CD4-positive, alpha-beta T cell treated with Interleukin-15 for 4 hours (primary cell): ENCODE measurements at regions not wholly inside any gene's neighbourhood (a gene's known extent, or its start where the extent isn't known, plus 50 kb on each side); places are given as distances from the start of the nearest gene placed in this dataset.

Experiments used
- DNase-seq: peaks from one replicate; pipeline ENCODE4 v3.0.0-alpha.2; 2020; ENCODE audit warnings: low spot score

- DNase-seq = no peak
Observed at GRCh38 chr10:130799532-130799931, 512.0 kb downstream of the TCERG1L start.

DNA sequence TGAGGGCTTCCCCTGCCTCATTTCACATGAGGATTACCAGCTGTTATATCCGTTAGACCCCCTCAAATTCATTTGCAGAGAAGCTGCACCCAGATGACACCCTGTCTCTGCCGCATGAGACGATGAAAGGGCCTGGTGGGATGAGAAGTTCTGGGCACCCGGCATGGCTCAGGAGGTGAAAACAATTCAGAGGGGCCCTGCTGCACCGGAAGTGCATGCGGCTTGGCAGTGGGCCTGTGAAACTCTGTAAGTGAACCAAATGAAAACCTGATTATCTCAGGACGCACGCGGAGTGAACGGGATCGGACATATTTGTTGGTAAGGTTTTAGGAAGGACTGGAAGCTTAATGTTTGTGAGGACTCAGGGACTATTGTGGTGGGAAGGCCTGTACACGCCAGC, 511.2 kb downstream of the TCERG1L start:
- no peak for DNase-seq

DNA sequence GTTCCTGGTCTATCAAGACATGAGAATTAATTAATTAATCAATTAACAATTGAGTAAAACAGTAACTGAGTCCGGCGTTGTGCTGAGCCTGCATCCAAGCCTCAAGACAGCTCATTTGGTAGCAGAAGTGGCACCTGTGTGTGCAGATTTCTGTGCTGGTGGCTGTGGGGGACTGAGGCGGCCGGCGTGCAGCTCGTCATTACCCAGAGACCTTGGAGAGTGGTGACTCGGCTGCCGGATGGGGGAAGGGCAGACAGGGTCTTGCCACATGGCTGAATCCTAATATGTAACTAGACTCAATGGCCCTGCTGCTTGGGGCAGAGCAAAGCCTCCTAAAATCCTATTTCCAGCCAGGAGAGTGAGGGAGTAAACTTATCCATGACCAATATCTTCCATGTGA, 510.2 kb downstream of the TCERG1L start:
- no peak for DNase-seq

DNA sequence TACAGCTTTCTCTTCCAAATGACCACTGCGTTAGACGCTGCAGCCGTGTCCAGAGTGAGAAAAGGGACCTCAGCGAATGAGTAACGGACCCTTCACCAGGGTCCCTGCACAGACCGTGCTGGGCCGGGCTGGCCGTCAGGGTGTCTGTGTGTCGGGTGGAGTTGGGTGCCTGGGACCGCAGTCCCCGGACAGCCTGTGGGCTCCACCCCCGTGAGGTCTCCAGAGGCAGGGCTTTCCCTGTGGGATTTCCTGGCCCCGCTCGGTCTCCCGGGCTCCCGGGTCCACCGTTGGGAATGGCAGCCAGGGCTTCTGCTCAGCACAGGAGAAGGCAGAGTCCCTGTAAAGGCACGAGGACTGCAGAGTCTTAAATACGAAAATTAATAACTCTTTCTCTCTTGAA, 509.7 kb downstream of the TCERG1L start:
- DNase-seq = no peak

DNA sequence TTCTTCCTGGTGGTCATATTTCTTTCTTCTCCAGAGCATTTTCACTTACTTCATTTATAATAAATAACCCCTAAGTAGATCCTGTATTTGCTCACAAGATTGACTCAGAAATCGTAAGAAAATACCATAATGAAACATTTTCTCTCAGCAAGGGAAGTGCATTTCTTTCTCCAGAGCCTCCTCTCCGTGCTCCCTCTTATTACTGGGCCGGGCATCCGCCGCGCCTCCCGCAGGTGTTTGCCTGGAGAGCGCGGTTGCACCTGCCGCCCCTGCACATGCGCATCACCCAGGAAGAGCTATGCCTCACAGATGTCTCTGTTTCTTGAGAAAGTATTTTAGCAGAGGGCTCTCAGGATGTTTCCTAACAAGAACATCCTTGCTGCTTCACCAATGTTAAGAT, 509.2 kb downstream of the TCERG1L start:
- no peak for DNase-seq

DNA sequence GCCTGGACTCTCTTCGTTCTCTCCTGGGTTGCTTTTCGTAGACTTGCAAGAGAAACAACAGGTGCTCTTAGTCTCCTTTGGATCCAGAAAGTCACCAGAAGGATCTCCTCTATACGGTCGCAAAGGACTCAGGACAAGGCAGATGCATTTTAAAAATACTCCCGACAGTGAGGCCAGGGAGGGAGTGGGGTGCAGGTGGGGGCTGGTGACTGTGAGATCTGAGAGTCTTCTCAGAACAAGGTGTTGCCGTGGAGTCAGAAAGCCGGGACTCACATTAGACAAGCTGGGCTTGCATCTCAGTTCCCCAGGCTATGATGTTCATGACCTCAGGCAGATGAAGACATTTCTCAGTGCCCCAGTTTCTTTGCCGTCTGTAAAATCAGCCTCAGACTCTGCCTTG, 507.2 kb downstream of the TCERG1L start:
- DNase-seq = no peak

DNA sequence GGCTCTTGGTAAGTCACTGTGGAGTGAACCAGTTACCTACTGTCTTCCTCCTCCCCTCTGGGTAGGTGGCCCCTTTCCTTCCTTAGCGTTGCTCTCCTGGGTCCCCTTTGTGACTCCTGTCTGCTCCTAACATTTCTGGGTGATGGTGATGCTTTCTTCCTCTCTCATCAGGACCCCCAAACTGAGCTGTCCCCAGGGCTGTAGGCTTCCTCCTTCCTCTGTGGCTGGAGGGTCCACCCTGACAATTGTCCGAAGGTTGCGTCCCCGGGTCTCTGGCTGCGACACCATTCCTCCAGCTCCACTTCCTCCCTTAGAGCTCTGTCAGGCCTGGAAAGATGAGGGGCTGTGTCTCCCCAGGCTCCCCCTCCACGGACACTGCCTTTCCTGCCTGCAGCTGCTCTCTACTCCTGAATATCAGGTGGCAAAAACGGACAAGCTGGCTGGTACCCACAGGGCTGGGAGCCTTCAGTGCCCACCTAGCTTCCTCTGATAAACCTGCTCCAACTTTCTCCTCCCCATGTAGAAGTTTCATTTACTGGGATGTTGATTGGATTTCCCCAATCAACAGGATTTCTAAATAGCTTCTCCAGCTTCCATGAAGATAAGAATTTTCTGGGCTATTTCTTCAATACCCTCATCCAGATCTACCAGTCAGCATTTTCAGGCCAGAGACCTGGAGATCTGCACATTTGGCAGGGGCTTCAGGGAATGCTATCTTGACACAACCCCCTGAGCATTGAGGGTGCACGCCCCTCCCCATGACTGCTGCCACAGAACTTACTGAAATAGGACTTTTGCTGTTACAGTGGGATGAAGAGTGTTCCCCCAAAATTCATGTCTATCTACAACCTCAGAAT, 506.5 kb downstream of the TCERG1L start:
- no peak for DNase-seq

DNA sequence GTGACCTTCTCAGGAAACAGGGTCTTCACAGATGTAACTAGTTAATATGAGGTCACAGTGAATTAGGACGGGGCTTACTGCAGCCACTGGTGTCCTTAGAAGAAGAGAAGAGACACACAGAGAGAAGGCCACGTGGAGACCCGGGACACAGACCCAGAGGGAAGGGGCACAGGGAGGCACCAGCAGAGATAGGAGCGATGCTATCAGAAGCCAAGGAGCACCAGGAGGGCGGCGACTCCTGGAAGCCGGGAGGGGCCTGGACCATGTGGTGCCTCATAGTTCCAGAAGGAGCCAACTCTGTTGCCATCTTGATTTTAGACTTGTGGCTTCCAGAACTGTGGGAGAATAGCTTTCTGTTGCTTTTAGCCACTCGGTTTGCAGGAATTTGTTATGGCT, 505.9 kb downstream of the TCERG1L start:
- DNase-seq = no peak

DNA sequence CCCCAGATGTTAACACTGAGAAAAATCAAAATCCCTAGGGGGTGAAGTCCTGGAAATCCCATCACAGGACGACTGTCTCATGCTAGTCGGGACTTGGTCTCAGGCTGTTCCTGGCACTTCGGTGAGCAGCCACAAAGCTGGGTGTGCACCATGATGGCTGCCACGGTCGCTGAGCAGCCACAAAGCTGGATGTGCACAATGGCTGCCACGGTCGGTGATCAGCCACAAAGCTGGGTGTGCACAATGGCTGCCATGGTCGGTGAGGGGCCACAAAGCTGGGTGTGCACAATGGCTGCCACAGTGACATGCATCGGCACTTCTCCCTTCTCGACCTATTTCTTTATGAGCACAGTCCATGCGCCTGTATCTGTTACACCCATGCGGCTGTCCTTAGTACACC, 505.1 kb downstream of the TCERG1L start:
- no peak for DNase-seq

DNA sequence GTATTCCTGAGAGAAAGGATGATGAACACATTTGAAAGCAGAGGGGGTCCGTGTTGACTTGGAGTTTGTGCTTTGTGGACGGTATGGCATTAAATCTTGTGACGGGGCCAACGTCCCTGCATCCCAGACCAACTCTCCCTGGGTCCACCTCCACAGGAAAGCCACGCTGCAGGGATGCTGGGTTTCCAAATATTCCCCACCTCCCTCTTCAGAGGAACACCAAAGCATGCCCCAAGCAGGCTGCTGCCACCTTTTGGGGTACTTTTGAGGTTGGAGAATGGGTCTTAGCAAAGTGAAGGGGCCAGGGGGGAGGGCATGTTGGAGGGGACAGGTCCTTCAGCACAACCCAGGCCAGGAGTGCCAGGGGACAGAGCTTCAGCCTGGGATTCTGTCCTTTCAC, 504.4 kb downstream of the TCERG1L start:
- DNase-seq = no peak

DNA sequence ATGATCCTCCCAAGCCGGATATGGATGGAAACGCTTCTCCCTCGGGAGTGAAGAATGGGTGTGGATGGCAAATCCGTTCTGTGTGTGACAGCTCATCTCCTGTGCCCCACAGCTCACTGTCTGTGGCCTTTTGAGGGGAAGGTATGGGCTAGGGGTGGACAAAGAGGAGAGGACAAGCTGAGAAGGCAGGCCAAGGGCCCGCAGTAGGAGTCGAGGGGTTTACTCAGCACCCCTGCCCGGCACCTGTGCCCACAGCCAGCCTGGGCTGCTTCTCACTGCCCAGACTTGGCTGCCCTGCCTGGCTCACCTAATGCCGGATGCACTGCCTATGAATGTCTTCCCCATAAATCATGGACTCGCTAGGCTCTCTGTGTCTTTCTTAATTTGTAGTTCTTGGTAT, 503.8 kb downstream of the TCERG1L start:
- DNase-seq = no peak

DNA sequence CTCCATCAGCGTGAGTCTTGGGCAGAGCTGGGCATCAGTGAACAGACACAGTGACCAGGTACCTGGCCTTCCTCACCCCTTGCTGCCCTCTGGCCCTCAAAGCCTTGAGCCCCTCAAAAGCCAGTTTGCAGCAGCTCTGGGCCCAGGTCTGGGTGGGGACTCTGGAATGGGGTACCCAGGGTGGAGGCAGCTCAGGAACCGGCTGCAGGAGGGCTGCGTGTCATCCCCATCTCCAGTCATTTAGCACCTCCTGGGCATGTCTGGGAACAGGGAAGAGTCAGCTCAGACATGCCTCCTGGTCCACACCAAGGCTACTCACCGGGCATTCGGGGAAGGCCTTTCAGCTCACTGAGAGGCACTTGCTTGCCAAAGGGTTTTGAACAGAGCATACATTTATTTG, 503.3 kb downstream of the TCERG1L start:
- no peak for DNase-seq

GRCh38 chr10:130808686-130809085, 502.8 kb downstream of the TCERG1L start:
- no peak for DNase-seq

DNA sequence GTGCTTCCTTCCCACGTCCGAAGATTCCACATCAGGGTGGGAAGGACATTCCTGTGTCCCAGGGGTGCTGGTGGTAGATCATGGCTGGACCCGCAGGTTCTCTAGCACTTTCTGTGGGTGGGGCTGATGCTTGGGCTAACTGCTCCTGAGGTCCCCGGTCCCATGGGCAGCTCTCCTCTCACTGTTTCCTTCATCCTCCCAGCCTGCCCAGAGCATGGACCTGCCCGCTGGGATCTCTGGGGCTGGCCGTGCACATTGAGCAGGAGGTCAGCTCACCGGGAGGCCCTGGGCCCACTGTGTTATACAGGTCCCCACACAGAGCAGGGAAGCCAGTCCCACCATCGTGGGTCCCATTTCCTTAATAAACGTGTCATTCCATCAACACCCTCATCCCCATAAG, 502.3 kb downstream of the TCERG1L start:
- DNase-seq = no peak

GRCh38 chr10:130809761-130810515, 501.6 kb downstream of the TCERG1L start:
- DNase-seq = no peak

DNA sequence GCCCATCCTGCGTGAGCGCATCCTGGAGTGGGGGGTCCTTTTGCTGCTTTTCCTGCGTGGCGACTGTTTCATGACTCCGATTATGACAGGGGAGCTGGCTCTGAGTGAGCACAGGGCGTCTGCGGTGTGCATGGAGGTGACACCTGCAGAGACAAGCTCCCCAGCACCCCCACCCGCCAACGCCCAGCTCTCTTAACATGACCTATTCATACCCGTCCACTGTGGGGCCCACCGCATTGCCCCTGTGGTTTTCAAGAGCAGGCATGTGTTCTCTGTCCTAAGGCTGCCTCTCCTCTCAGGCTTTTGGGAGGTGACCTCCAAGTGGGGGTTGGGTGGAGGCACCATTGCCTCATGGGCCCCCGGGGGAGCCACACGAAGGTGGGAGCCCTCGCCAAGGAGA, 500.7 kb downstream of the TCERG1L start:
- no peak for DNase-seq

DNA sequence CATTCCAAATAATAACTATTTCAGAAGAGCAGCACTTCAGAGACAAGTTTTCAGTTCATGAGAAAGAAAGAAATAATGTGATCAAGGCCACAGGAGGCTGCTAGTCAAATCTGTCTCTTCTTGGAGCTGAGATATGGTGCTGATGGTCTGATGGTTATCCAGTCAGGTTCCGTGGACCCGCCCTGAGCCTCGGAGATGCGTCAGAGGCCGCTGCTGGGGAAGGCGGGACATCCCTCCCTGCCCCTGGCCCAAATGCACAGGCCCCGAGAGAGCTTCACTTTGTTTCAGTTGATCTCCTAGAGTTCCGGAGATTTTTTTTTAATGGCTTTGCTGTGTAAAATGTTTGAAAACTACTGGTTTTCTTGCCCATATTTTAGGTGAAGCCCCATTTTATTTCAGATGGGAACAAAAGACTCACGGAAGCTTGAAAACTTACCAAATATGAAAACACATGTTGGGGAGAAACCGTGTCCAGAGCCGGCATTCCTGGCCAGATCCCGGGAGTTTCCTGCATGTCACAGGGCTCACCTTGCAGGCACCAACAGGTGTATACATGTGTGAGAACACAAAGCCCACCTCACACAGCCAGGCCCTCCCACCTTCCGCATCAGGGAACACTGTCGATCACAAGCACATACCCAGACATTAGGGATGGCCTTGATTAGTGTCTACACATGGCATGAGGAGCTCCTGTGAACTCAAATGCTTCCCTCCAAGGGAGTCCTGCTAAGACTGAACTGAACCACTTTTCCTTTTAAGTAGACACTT, 499.0 kb downstream of the TCERG1L start:
- no peak for DNase-seq

- DNase-seq = no peak
Observed at GRCh38 chr10:130814610-130815009, 496.9 kb downstream of the TCERG1L start.

DNA sequence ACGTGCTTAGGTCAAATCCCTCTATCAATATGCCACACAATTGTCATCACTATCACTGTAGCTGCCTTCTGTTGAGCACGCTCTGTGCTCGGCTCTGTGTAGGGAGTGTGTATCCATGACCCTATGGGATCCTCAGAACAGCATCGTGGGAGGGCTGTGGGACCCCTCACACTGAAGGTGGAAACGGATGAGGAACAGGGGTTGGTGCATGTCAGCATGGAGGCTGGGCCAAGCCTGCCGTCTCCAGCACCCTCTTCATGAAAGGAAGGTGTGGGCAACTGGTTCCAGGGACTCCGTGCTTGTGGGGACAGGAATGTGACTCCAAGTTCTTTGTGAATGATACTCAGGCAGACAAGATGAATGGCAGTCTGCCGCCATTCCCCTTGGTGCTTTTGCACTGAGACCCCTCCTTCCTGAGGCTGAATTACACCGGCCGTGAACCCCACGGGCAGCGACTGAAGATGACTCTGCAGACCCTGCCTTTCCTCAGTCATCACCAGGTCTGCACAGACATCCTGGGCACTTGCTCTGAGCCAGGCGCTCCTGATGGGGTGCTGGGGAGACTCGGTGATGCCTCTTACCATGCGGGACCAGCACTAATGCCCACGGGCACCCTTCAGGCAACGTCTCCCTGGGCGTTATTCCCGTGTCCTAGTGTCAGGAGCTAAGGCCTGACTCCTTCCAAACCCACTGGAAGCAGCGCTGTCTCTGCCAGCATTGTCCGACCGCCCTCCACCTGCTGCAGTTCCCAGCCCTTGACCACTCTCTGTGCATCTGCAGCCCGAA, 495.2 kb downstream of the TCERG1L start:
- DNase-seq = no peak

GRCh38 chr10:130817046-130817624, 494.4 kb downstream of the TCERG1L start:
- no peak for DNase-seq

GRCh38 chr10:130817674-130818073, 493.8 kb downstream of the TCERG1L start:
- no peak for DNase-seq
